IMR-90 (cell line): ENCODE measurements at regions not wholly inside any gene's neighbourhood (a gene's known extent, or its start where the extent isn't known, plus 50 kb on each side); places are given as distances from the start of the nearest gene placed in this dataset.

Experiments
- ATAC-seq: fragments of 200-7000 bp; cut with Tn5 transposase; 2 replicates; pipeline ENCODE4 v1.9.1; 2020; ENCODE audit warnings: low read depth, mild to moderate bottlenecking, moderate library complexity
- BruUV-seq: library from RNA; stranded (reverse); fragments of 400-500 nt; replicated peaks from 2 replicates; lab custom pipeline; 2021; lab: Mats Ljungman, UMichigan
- CTCF ChIA-PET: fragments of 300-600 bp; formaldehyde crosslinking; extraction: SDS; loops from one replicate; lab custom pipeline; 2021; ENCODE audit warnings: antibody characterized with exemption; lab: Yijun Ruan, JAX
- POLR2A ChIA-PET: fragments of 300-600 bp; sonication (Branson Sonifier 250); formaldehyde crosslinking; loops from one replicate; lab custom pipeline; 2022; ENCODE audit warnings: antibody characterized with exemption; ENCODE audit not compliant: unreplicated experiment; lab: Charles Lee
- DNase-seq: peaks from one replicate; pipeline ENCODE4 v3.0.0; 2013
- H2AFZ ChIP-seq: replicated peaks from 2 replicates; pipeline ENCODE3; 2013; ENCODE audit warnings: low read length, mild to moderate bottlenecking; ENCODE audit not compliant: poor library complexity
- H2AK5ac ChIP-seq: 2 replicates; pipeline ENCODE4 v1.6.1; 2013; ENCODE audit warnings: low read depth, low read length, inconsistent platforms
- H2AK9ac ChIP-seq: replicated peaks from 2 replicates; pipeline ENCODE3; 2013; ENCODE audit warnings: mild to moderate bottlenecking, low read depth, low read length, moderate library complexity; ENCODE audit not compliant: poor library complexity
- H2BK120ac ChIP-seq: 2 replicates; pipeline ENCODE4 v1.6.1; 2013; ENCODE audit warnings: low read depth, low read length, inconsistent platforms
- H2BK15ac ChIP-seq: 3 replicates; pipeline ENCODE4 v1.6.1; 2013; ENCODE audit warnings: low read depth, low read length, inconsistent platforms
- H2BK20ac ChIP-seq: 2 replicates; pipeline ENCODE4 v1.6.1; 2013; ENCODE audit warnings: low read depth, mild to moderate bottlenecking, inconsistent platforms, low read length, moderate library complexity
- H2BK5ac ChIP-seq: 2 replicates; pipeline ENCODE4 v1.6.1; 2013; ENCODE audit warnings: mild to moderate bottlenecking, low read depth, low read length, inconsistent platforms; ENCODE audit not compliant: poor library complexity, severe bottlenecking
- H3K14ac ChIP-seq: replicated peaks from 2 replicates; pipeline ENCODE4 v1.6.1; 2013; ENCODE audit warnings: low read depth, low read length, inconsistent platforms
- H3K18ac ChIP-seq: 2 replicates; pipeline ENCODE4 v1.6.1; 2013; ENCODE audit warnings: low read depth, low read length, control low read depth
- H3K23ac ChIP-seq: 2 replicates; pipeline ENCODE4 v1.6.1; 2013; ENCODE audit warnings: low read depth, low read length, inconsistent platforms
- H3K27ac ChIP-seq: 2 replicates; pipeline ENCODE4 v1.5.1; 2013; ENCODE audit warnings: mild to moderate bottlenecking, control low read depth, low read length; ENCODE audit not compliant: insufficient read depth
- H3K27me3 ChIP-seq: 2 replicates; pipeline ENCODE4 v1.6.1; 2013; ENCODE audit warnings: low read length; ENCODE audit not compliant: control insufficient read depth, insufficient read depth
- H3K36me3 ChIP-seq: 2 replicates; pipeline ENCODE4 v1.6.1; 2013; ENCODE audit warnings: low read length, mixed read lengths; ENCODE audit not compliant: control insufficient read depth, insufficient read depth
- H3K4ac ChIP-seq: 2 replicates; pipeline ENCODE4 v1.6.1; 2013; ENCODE audit warnings: low read depth, low read length, inconsistent platforms
- H3K4me1 ChIP-seq: 2 replicates; pipeline ENCODE4 v1.6.1; 2013; ENCODE audit warnings: low read length, mixed read lengths; ENCODE audit not compliant: control insufficient read depth, insufficient read depth
- H3K4me2 ChIP-seq: 2 replicates; pipeline ENCODE4 v1.6.1; 2013; ENCODE audit warnings: low read depth, mild to moderate bottlenecking, control low read depth, low read length, moderate library complexity
- H3K4me3 ChIP-seq: 2 replicates; pipeline ENCODE4 v1.5.1; 2013; ENCODE audit warnings: low read depth, mild to moderate bottlenecking, control low read depth, low read length, moderate library complexity; ENCODE audit not compliant: insufficient read depth
- H3K56ac ChIP-seq: 2 replicates; pipeline ENCODE4 v1.6.1; 2013; ENCODE audit warnings: low read length, inconsistent platforms; ENCODE audit not compliant: insufficient read depth; ENCODE audit errors: extremely low read depth
- H3K79me1 ChIP-seq, 2 experiments: 2 replicates each; pipeline ENCODE4 v1.6.1; 2013; ENCODE audit warnings: low read length in 2 of 2, inconsistent platforms in 1 of 2, low read depth in 1 of 2
- H3K9ac ChIP-seq: 2 replicates; pipeline ENCODE4 v1.6.1; 2013; ENCODE audit warnings: low read depth, low read length, control low read depth
- H3K9me1 ChIP-seq: 2 replicates; pipeline ENCODE4 v1.6.1; 2013; ENCODE audit warnings: low read length, inconsistent platforms; ENCODE audit not compliant: insufficient read depth
- H3K9me3 ChIP-seq: 2 replicates; pipeline ENCODE4 v1.6.1; 2013; ENCODE audit warnings: low read length; ENCODE audit not compliant: control insufficient read depth, insufficient read depth
- H4K20me1 ChIP-seq: 2 replicates; pipeline ENCODE4 v1.6.1; 2013; ENCODE audit warnings: low read length, inconsistent platforms; ENCODE audit not compliant: insufficient read depth
- H4K5ac ChIP-seq: 2 replicates; pipeline ENCODE4 v1.6.1; 2013; ENCODE audit warnings: mild to moderate bottlenecking, low read depth, low read length, control low read depth
- H4K8ac ChIP-seq, 2 experiments: 2 replicates each; pipeline ENCODE4 v1.6.1; 2013; ENCODE audit warnings: low read depth in 2 of 2, low read length in 2 of 2, control low read depth in 1 of 2, inconsistent platforms in 1 of 2
- H4K91ac ChIP-seq: 2 replicates; pipeline ENCODE4 v1.6.1; 2013; ENCODE audit warnings: low read depth, low read length, inconsistent platforms; ENCODE audit not compliant: insufficient read depth
- BHLHE40 ChIP-seq: fragments of 150-350 bp; IDR thresholded peaks from 2 replicates; pipeline ENCODE4 v1.6.1; 2016; ENCODE audit warnings: mild to moderate bottlenecking, low read depth, low read length
- CEBPB ChIP-seq: IDR thresholded peaks from 2 replicates; pipeline ENCODE4 v1.6.1; 2012; ENCODE audit warnings: low read depth, low read length, improper control_type of control experiment
- CHD1 ChIP-seq: IDR thresholded peaks from 2 replicates; pipeline ENCODE4 v1.6.1; 2012; ENCODE audit warnings: low read depth, low read length, improper control_type of control experiment
- CTCF ChIP-seq: conservative IDR thresholded peaks from 2 replicates; pipeline ENCODE4 v1.5.1; 2012; ENCODE audit warnings: mild to moderate bottlenecking, low read depth, low read length, improper control_type of control experiment
- FOS ChIP-seq: fragments of 150-350 bp; IDR thresholded peaks from 2 replicates; pipeline ENCODE4 v1.6.1; 2016; ENCODE audit warnings: low read depth, low read length
- MAFK ChIP-seq: IDR thresholded peaks from 2 replicates; pipeline ENCODE4 v1.6.1; 2012; ENCODE audit warnings: low read depth, low read length, improper control_type of control experiment
- MXI1 ChIP-seq: IDR thresholded peaks from 2 replicates; pipeline ENCODE4 v1.6.1; 2012; ENCODE audit warnings: low read depth, mild to moderate bottlenecking, low read length, moderate library complexity, borderline replicate concordance
- POLR2A ChIP-seq: IDR thresholded peaks from 2 replicates; pipeline ENCODE4 v1.6.1; 2012; ENCODE audit warnings: mild to moderate bottlenecking, low read depth, low read length
- RAD21 ChIP-seq: IDR thresholded peaks from 2 replicates; pipeline ENCODE4 v1.6.1; 2012; ENCODE audit warnings: low read length, improper control_type of control experiment
- RCOR1 ChIP-seq: IDR thresholded peaks from 2 replicates; pipeline ENCODE4 v1.6.1; 2012; ENCODE audit warnings: mild to moderate bottlenecking, low read length, improper control_type of control experiment; ENCODE audit not compliant: insufficient replicate concordance
- RFX5 ChIP-seq: IDR thresholded peaks from 2 replicates; pipeline ENCODE4 v1.8.0; 2012; ENCODE audit warnings: low read depth, mild to moderate bottlenecking, low read length, moderate library complexity
- USF2 ChIP-seq: fragments of 150-350 bp; IDR thresholded peaks from 2 replicates; pipeline ENCODE4 v1.6.1; 2017; ENCODE audit warnings: mild to moderate bottlenecking, antibody characterized with exemption, low read length, low read depth
- WGBS, 2 experiments: methylation state at CpG; one replicate each; pipeline versions ENCODE4 v1.1.5 to v1.1.7; 2013; ENCODE audit warnings: missing lambda C conversion rate in 2 of 2; ENCODE audit not compliant: insufficient read length in 1 of 2; ENCODE audit errors: extremely low coverage in 2 of 2; 5-methylcytosine and 5-hydroxymethylcytosine counted together
- dilution Hi-C: fragments of 300-500 bp; cut with HindIII; formaldehyde crosslinking; loops from one replicate; pipeline ENCODE4 v1.14.3; 2018; ENCODE audit warnings: low sequenced_read_pairs; ENCODE audit not compliant: unreplicated experiment
- in situ Hi-C: fragments of 300-500 bp; cut with MboI; formaldehyde crosslinking; loops from 3 replicates; pipeline ENCODE4 v1.14.3; 2019; ENCODE audit warnings: low sequenced_read_pairs, inconsistent platforms, mixed read lengths
- intact Hi-C: fragments of 100-400 bp; cut with micrococcal nuclease; formaldehyde crosslinking; loops from 2 replicates; pipeline ENCODE4 v1.10.0; 2022

DNA sequence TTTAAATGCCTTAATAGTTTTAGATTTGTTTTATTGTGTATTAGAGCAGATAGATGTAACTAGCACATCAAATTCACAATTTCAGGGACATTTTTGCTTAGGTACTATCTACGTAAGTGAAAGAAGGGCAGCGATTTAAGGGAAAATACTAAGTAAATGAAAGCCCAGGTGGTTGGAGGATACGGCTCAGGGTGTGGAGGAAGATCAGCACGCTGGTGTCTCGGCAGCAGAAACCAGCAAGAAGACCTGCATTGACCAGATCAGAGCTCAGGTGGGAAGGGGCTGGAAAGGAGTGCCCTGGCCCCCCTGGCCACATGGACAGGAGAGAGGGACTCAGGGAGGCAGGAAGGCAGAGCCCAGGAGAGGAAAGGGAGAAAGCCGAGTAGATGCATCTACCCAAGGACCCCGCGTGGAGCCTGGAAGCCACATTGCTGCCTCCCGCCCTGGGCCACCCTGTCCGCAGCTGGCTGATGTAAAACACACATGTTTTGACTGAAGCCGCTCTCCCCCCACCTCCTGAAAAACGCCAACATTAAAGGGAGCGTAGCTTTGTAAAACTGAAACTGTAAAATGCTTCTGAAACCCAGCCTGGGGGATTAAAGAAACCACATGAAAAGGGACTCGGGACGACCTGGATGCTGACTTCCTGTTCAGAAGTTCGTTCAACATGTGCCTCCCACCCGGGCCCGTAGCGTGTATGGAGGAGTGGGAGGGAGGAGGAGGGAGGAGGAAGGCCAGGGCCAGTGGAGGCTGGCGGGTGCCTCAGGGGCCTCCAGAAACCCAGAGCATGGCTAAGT, 72.6 kb upstream of the TARDBP start (continued):
- TF ChIP-seq CTCF, result no peak

DNA sequence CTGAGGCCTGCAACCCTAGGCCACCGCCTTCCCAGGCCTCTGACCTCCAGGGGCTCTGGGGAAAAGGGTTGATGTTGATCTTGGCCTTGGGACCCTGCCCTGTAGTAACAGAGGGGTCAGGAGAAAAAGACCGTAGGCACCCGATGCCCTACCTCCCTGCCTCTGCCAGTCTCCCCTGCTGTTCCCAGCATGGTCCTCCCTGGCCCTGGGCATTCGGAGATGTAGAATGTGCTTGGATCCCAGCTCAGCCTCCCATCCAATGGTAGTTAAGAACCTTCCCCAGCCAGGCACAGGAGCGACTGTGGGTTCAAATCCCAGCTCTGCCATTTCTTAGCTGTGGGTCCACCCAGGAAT, 72.0 kb upstream of the TARDBP start:
- H2AK9ac ChIP-seq, result no peak overlapping the region
- intact Hi-C loops, result no loop called here
- no peaks in the 10 kb centered on the region for H4K20me1 ChIP-seq
- H2AFZ ChIP-seq, result peak overlapping the region; percentile 16
- no peak overlapping the region for H3K23ac ChIP-seq
- dilution Hi-C loops, result no loop called here
- H3K4me2 ChIP-seq, result no peak overlapping the region; the same call in 1 of the 2 replicates
- H3K27me3 ChIP-seq, result peaks cover 37% of the 10 kb centered on the region
- H4K8ac ChIP-seq, result no peak overlapping the region
- H3K9me1 ChIP-seq, result no peaks in the 10 kb centered on the region
- no peak overlapping the region for H3K56ac ChIP-seq
- no peak overlapping the region for H2BK120ac ChIP-seq
- ChIA-PET POLR2A (no interaction called here), CTCF (no interaction called here)
- H4K5ac ChIP-seq, result no peak overlapping the region
- H3K18ac ChIP-seq, result no peak overlapping the region
- ATAC-seq (no peak), DNase-seq (no peak)
- peaks cover 7% of the 10 kb centered on the region; the same call in 1 of the 2 replicates for H3K4me1 ChIP-seq
- H3K14ac ChIP-seq, result no peak overlapping the region
- BruUV-seq, result no TSS peak
- no peaks in the 10 kb centered on the region for H3K79me1 ChIP-seq
- no peak overlapping the region for H3K4me3 ChIP-seq
- in situ Hi-C loops, result loop anchor here (5.0 kb wide), 1 partner anchor 428 kb away; no protein-coding TSS in a partner anchor
- no peak overlapping the region for H3K27ac ChIP-seq
- 80% methylated on average over 1 of the region's 5 CpGs; no CpG with 5 or more reads in 1 of the 2 experiments for WGBS, 2 experiments
- no peak overlapping the region for H2BK5ac ChIP-seq
- no peaks in the 10 kb centered on the region for H3K36me3 ChIP-seq
- H2BK15ac ChIP-seq, result no peak overlapping the region
- no peak overlapping the region for H2BK20ac ChIP-seq
- H3K4ac ChIP-seq, result no peak overlapping the region
- H2AK5ac ChIP-seq, result no peak overlapping the region
- no peak overlapping the region for H4K91ac ChIP-seq
- H3K9me3 ChIP-seq, result no peaks in the 10 kb centered on the region
- H3K9ac ChIP-seq, result no peak overlapping the region
- TF ChIP-seq POLR2A (no peak), BHLHE40 (no peak), MXI1 (no peak), MAFK (no peak), RFX5 (no peak), CEBPB (no peak), RAD21 (no peak), CTCF (no peak), RCOR1 (no peak), USF2 (no peak), FOS (no peak), CHD1 (no peak)
